Lower lobe of right lung (tissue), 2 donors: ENCODE measurements at regions not wholly inside any gene's neighbourhood (a gene's known extent, or its start where the extent isn't known, plus 50 kb on each side); places are given as distances from the start of the nearest gene placed in this dataset.
A peak's percentile ranks its signal among the peaks of the same experiment; 100 is the strongest.

Experiments used
- ATAC-seq, 2 donors: fragments of 200-7000 bp; cut with Tn5 transposase; one replicate each; pipeline ENCODE4 v1.9.1; 2020 to 2022; ENCODE audit warnings: mild to moderate bottlenecking in 2 of 2, moderate library complexity in 2 of 2
- DNase-seq: peaks from one replicate; pipeline ENCODE4 v3.0.0-alpha.2; 2020
- H3K27ac ChIP-seq: fragments of 200-600 bp; one replicate; pipeline ENCODE4 v1.8.0; 2022
- H3K27me3 ChIP-seq: fragments of 200-600 bp; one replicate; pipeline ENCODE4 v1.8.0; 2022; ENCODE audit warnings: low read depth
- H3K36me3 ChIP-seq: fragments of 200-600 bp; one replicate; pipeline ENCODE4 v1.8.0; 2022; ENCODE audit warnings: mild to moderate bottlenecking
- H3K4me1 ChIP-seq: fragments of 200-600 bp; one replicate; pipeline ENCODE4 v1.8.0; 2022
- H3K4me3 ChIP-seq: fragments of 200-600 bp; one replicate; pipeline ENCODE4 v1.8.0; 2022; ENCODE audit warnings: mild to moderate bottlenecking
- H3K9me3 ChIP-seq: fragments of 200-600 bp; one replicate; pipeline ENCODE4 v1.8.0; 2022
- intact Hi-C: fragments of 100-400 bp; cut with DNase I; formaldehyde crosslinking; loops from one replicate; pipeline ENCODE4 v1.11.0; 2022
- TF ChIP-seq, protein P1 (sequence below): fragments of 200-600 bp; IDR thresholded peaks from one replicate; pipeline ENCODE4 v1.8.0; 2022; ENCODE audit warnings: antibody characterized with exemption, mild to moderate bottlenecking
- donor health status: DM: no; HTN: yes; CAD: no; lungs with severe emphysema.

DNA sequence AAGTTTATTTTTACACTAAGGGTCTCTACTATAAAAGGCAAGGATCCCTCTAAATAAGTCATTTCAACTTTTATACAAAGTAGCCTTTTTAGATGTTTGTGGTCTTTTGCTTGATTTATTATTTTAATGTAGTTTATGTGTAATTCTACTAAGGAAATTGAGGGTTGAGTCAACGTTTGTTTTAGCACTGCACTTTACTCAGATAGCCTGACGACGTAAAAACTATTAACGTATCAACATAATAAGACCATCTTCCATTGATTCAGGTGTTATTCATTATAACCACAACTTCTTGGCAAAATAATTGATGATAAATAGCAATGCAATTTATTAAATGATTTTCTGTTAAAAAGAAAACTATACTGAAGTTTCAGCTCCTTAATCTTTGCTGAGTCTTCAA, 1103.6 kb upstream of the ACVR2A start:
- ATAC-seq (no peak), DNase-seq (no peak)
- Histone ChIP-seq H3K36me3 (no peaks in the 10 kb centered on the region), H3K27me3 (no peaks in the 10 kb centered on the region), H3K4me3 (no peak overlapping the region), H3K9me3 (no peaks in the 10 kb centered on the region), H3K4me1 (no peaks in the 10 kb centered on the region), H3K27ac (no peak overlapping the region)
- intact Hi-C loops = no loop called here
- TF ChIP-seq, protein P1, sequence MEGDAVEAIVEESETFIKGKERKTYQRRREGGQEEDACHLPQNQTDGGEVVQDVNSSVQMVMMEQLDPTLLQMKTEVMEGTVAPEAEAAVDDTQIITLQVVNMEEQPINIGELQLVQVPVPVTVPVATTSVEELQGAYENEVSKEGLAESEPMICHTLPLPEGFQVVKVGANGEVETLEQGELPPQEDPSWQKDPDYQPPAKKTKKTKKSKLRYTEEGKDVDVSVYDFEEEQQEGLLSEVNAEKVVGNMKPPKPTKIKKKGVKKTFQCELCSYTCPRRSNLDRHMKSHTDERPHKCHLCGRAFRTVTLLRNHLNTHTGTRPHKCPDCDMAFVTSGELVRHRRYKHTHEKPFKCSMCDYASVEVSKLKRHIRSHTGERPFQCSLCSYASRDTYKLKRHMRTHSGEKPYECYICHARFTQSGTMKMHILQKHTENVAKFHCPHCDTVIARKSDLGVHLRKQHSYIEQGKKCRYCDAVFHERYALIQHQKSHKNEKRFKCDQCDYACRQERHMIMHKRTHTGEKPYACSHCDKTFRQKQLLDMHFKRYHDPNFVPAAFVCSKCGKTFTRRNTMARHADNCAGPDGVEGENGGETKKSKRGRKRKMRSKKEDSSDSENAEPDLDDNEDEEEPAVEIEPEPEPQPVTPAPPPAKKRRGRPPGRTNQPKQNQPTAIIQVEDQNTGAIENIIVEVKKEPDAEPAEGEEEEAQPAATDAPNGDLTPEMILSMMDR = no peak

DNA sequence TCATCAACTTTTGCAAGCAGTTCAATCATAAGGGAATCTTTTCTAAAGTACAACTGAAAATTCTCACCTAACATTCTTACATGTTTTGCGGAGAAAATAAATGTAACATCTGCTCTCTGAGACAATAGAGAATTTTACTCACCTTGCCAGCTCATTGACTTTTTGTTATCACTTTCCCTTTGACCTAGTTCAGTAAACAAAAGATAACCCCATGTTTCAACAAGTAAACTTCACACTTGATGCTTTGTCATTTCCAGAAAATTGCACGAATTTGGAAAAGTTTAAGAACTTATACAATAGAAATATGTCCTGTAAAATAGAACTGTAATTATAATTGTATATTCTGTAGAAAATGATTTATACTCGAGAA, 1110.0 kb upstream of the ACVR2A start:
- Histone ChIP-seq H3K36me3 (no peaks in the 10 kb centered on the region), H3K27ac (no peak overlapping the region), H3K4me1 (no peaks in the 10 kb centered on the region), H3K9me3 (no peaks in the 10 kb centered on the region), H3K27me3 (no peaks in the 10 kb centered on the region), H3K4me3 (no peak overlapping the region)
- intact Hi-C loops = no loop called here
- TF ChIP-seq, protein P1 = no peak
- DNase-seq (no peak), ATAC-seq (no peak)

DNA sequence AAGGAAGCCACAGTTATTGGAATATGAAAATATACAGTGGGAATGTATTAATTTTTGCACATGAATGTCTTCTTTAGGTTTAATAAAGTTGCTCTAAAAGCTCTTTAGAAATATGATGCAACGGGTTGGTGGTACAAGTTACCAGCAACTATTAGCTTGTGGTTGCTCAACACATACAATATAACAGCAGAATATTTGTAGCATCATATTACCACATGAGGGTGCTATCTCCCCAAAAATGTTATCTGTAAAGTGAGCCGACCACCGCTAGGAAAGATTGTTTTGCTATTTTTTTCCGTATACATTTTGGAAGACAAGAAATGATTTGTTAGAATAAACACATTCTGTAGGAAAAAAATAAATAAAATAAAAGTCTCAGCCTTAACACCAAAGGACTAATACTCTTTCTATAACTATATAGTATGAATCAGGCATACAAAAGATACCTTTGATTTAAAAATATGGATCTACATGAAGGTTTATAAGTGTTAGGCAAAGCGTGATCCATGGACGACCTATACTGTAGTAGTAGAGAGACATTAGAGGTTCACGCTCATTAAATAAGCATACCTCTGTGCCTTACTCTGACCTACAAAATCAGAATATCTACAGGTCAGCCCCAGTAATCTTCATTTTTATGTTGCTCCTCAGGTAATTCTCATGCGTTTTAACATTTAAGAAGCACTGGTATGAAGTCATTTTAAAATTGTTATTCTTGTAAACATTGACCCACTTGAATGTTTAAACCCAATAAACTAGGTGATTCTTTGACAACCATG, 1110.6 kb upstream of the ACVR2A start:
- Histone ChIP-seq H3K27ac (no peak overlapping the region), H3K9me3 (no peaks in the 10 kb centered on the region), H3K4me1 (no peaks in the 10 kb centered on the region), H3K27me3 (no peaks in the 10 kb centered on the region), H3K36me3 (no peaks in the 10 kb centered on the region), H3K4me3 (no peak overlapping the region)
- peak in 1 of 2 donors; percentile 55 for ATAC-seq
- TF ChIP-seq, protein P1 = peak; percentile 49
- DNase-seq = no peak
- intact Hi-C loops = no loop called here

DNA sequence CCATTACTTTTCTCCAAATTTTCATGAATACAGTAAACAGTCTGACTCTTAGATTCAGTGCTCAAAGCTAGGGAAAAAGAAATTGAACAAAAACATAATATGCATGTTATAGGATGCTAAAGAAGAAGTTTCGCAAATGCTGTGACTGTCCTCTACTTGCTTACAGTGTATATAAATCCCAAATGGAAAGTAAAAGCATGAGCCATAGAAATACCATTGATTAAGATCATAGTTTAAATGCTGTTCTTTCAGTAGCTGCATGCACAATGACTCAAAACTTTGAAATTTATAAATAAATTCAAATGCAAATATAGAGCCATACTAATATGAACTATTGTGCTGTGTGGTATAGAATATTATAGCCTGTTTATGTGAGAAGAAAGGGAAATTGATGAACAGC, 1113.9 kb upstream of the ACVR2A start:
- Histone ChIP-seq H3K9me3 (no peaks in the 10 kb centered on the region), H3K27ac (no peak overlapping the region), H3K4me1 (no peaks in the 10 kb centered on the region), H3K4me3 (no peak overlapping the region), H3K36me3 (no peaks in the 10 kb centered on the region), H3K27me3 (no peaks in the 10 kb centered on the region)
- no peak for ATAC-seq
- TF ChIP-seq, protein P1 = no peak
- intact Hi-C loops = no loop called here
- DNase-seq = no peak

DNA sequence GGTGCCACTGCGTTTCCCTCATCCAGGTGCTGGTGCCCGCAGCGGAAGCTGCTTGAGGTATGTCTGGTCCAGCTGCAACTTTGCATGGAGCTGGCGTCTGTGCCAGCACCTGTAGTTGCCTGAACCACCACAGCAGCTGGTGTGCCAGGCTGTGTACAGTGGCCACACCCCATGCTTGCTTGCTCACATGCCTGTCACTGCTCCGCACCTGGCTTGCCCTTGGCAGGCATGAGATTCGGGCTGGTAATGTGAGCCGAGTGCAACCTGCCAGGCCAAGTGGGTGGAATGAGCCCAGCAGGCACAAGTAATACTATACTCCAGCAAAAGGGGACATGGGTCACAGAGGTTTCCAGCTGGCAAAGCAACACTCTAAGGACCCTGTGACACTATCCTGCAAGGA, 1123.3 kb upstream of the ACVR2A start:
- H3K4me3 ChIP-seq = no peak overlapping the region
- peak in 1 of 2 donors; percentile 43 for ATAC-seq
- TF ChIP-seq, protein P1 = no peak

More for the DNA sequence above, 1123.3 kb upstream of the ACVR2A start:
- DNase-seq = no peak
- Histone ChIP-seq H3K36me3 (no peaks in the 10 kb centered on the region), H3K4me1 (no peaks in the 10 kb centered on the region), H3K27ac (no peak overlapping the region), H3K9me3 (peaks cover 5% of the 10 kb centered on the region), H3K27me3 (no peaks in the 10 kb centered on the region)
- intact Hi-C loops = no loop called here
